OCI-LY1 (cell line): ENCODE measurements at regions not wholly inside any gene's neighbourhood (a gene's known extent, or its start where the extent isn't known, plus 50 kb on each side); places are given as distances from the start of the nearest gene placed in this dataset.

Experiments used
- EZH2 ChIP-seq: fragments of 200-600 bp; sonication (generic), shearing (Covaris generic); IDR thresholded peaks from 2 replicates; pipeline ENCODE4 v1.8.0; 2017; ENCODE audit warnings: borderline replicate concordance, mixed run types, mild to moderate bottlenecking, antibody characterized with exemption, low read length, moderate library complexity, mixed read lengths
- TF ChIP-seq, protein P1 (sequence below): fragments of 200-600 bp; sonication (generic), shearing (Covaris generic); IDR thresholded peaks from 2 replicates; pipeline ENCODE4 v1.5.1; 2017; ENCODE audit warnings: mild to moderate bottlenecking, antibody characterized with exemption, low read length, moderate library complexity, mixed read lengths

DNA sequence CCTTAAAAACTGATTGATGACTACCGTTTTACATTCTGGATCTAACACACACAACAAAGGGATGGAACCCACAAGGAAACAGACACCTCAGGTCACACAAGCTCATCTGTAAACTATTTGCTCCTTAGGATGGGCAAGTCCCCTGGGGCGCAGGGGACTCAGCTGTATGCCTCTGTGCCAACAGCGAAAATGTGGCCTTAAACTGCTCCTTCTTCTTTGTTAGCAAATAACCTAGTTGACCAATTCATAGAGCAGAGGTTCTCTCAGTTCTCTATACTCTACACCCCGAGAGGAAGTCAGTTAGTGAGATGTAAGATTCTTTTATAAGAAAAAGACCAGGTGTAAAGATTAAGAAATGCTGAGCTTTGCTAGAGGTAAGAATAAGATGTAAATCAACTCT, 181.9 kb upstream of the PRSS58 start:
- TF ChIP-seq, protein P1, sequence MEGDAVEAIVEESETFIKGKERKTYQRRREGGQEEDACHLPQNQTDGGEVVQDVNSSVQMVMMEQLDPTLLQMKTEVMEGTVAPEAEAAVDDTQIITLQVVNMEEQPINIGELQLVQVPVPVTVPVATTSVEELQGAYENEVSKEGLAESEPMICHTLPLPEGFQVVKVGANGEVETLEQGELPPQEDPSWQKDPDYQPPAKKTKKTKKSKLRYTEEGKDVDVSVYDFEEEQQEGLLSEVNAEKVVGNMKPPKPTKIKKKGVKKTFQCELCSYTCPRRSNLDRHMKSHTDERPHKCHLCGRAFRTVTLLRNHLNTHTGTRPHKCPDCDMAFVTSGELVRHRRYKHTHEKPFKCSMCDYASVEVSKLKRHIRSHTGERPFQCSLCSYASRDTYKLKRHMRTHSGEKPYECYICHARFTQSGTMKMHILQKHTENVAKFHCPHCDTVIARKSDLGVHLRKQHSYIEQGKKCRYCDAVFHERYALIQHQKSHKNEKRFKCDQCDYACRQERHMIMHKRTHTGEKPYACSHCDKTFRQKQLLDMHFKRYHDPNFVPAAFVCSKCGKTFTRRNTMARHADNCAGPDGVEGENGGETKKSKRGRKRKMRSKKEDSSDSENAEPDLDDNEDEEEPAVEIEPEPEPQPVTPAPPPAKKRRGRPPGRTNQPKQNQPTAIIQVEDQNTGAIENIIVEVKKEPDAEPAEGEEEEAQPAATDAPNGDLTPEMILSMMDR = no peak
- TF ChIP-seq EZH2 = no peak
